GM19328 (cell line): ENCODE measurements at regions not wholly inside any gene's neighbourhood (a gene's known extent, or its start where the extent isn't known, plus 50 kb on each side); places are given as distances from the start of the nearest gene placed in this dataset.

Source experiments
- ATAC-seq: cut with Tn5 transposase; IDR thresholded peaks from one replicate; pipeline ENCODE4 v1.9.1; 2021; ENCODE audit warnings: mild to moderate bottlenecking, moderate library complexity; ENCODE audit not compliant: unreplicated experiment

GRCh38 chr2:53450923-53451322 lies 316.7 kb upstream of the CHAC2 start:
- ATAC-seq: no peak

- ATAC-seq: no peak
Observed at GRCh38 chr2:53448591-53448990, 319.0 kb upstream of the CHAC2 start.

- no peak for ATAC-seq
Observed at GRCh38 chr2:53448086-53448485, 319.5 kb upstream of the CHAC2 start.

GRCh38 chr2:53445383-53446070 lies 322.1 kb upstream of the CHAC2 start:
- peak; percentile 73 for ATAC-seq

GRCh38 chr2:53442783-53443182 lies 324.8 kb upstream of the CHAC2 start:
- ATAC-seq: no peak

GRCh38 chr2:53442093-53442492 lies 325.5 kb upstream of the CHAC2 start:
- ATAC-seq: no peak

GRCh38 chr2:53438692-53439091 lies 328.9 kb upstream of the CHAC2 start:
- ATAC-seq: no peak

- no peak for ATAC-seq
Observed at GRCh38 chr2:53438100-53438499, 329.5 kb upstream of the CHAC2 start.

- ATAC-seq: no peak
Observed at GRCh38 chr2:53437371-53437770, 330.2 kb upstream of the CHAC2 start.

- no peak for ATAC-seq
Observed at GRCh38 chr2:53436882-53437281, 330.7 kb upstream of the CHAC2 start.

- ATAC-seq: no peak
Observed at GRCh38 chr2:53435610-53436009, 332.0 kb upstream of the CHAC2 start.

- no peak for ATAC-seq
Observed at GRCh38 chr2:53434466-53434865, 333.1 kb upstream of the CHAC2 start.

- ATAC-seq: no peak
Observed at GRCh38 chr2:53432936-53433335, 334.7 kb upstream of the CHAC2 start.

- no peak for ATAC-seq
Observed at GRCh38 chr2:53429901-53430300, 337.7 kb upstream of the CHAC2 start.

GRCh38 chr2:53424902-53425301 lies 342.7 kb upstream of the CHAC2 start:
- no peak for ATAC-seq

GRCh38 chr2:53423465-53423864 lies 344.1 kb upstream of the CHAC2 start:
- ATAC-seq: no peak

- ATAC-seq: peak; percentile 80
Observed at GRCh38 chr2:53422979-53423378, 344.6 kb upstream of the CHAC2 start.

GRCh38 chr2:53417385-53417784 lies 350.2 kb upstream of the CHAC2 start:
- no peak for ATAC-seq

GRCh38 chr2:53407363-53408080 lies 360.1 kb upstream of the CHAC2 start:
- no peak for ATAC-seq

- ATAC-seq: no peak
Observed at GRCh38 chr2:53403792-53404413, 363.7 kb upstream of the CHAC2 start.

GRCh38 chr2:53397085-53397484 lies 370.5 kb upstream of the CHAC2 start:
- ATAC-seq: no peak

GRCh38 chr2:53381271-53381670 lies 386.3 kb upstream of the CHAC2 start:
- ATAC-seq: no peak
